Endothelial cell of umbilical vein (primary cell): ENCODE measurements at regions not wholly inside any gene's neighbourhood (a gene's known extent, or its start where the extent isn't known, plus 50 kb on each side); places are given as distances from the start of the nearest gene placed in this dataset.

Experiments used
- BruUV-seq: library from RNA; stranded (reverse); fragments of 400-500 nt; replicated peaks from 2 replicates; lab custom pipeline; 2021; lab: Mats Ljungman, UMichigan
- CTCF ChIA-PET: fragments of 300-600, 350-600 bp; sonication (Branson Sonifier 250); formaldehyde crosslinking; loops from one replicate; lab custom pipeline; 2021; ENCODE audit warnings: antibody characterized with exemption, inconsistent platforms; lab: Charles Lee
- POLR2A ChIA-PET: fragments of 300-600, 350-600 bp; sonication (Branson Sonifier 250); formaldehyde crosslinking; loops from one replicate; lab custom pipeline; 2021; ENCODE audit warnings: antibody characterized with exemption, inconsistent platforms; lab: Charles Lee
- DNase-seq: peaks from one replicate; pipeline ENCODE4 v3.0.0-alpha.2; 2011; ENCODE audit warnings: low read depth, low spot score
- FAIRE-seq: peaks from 2 replicates; lab custom pipeline; 2011; peaks lifted over from hg19 to GRCh38; lab: Jason Lieb, UNC
- H2AFZ ChIP-seq: 2 replicates; pipeline ENCODE4 v1.6.0; 2012; ENCODE audit warnings: low read depth, low read length, control low read depth, inconsistent platforms
- H3K27ac ChIP-seq: 2 replicates; pipeline ENCODE4 v1.5.1; 2011; ENCODE audit warnings: low read depth, mild to moderate bottlenecking, control low read depth, low read length, moderate library complexity; ENCODE audit not compliant: insufficient read depth
- H3K27me3 ChIP-seq, 2 experiments: 2 replicates each; pipeline versions ENCODE4 v1.6.0 to v1.6.1; 2011; ENCODE audit warnings: low read length in 2 of 2, mixed read lengths in 1 of 2; ENCODE audit not compliant: control insufficient read depth in 2 of 2, insufficient read depth in 2 of 2
- H3K36me3 ChIP-seq, 2 experiments: 2 replicates in 1 of 2; 3 replicates in 1 of 2; pipeline ENCODE4 v1.5.1; 2011; ENCODE audit warnings: low read length in 2 of 2, mild to moderate bottlenecking in 1 of 2, moderate library complexity in 1 of 2; ENCODE audit not compliant: control insufficient read depth in 2 of 2, insufficient read depth in 2 of 2; ENCODE audit errors: extremely low read depth in 1 of 2
- H3K4me1 ChIP-seq: 3 replicates; pipeline ENCODE4 v1.5.1; 2011; ENCODE audit warnings: mild to moderate bottlenecking, low read length; ENCODE audit not compliant: control insufficient read depth, insufficient read depth; ENCODE audit errors: extremely low read depth
- H3K4me2 ChIP-seq: 2 replicates; pipeline ENCODE4 v1.6.1; 2011; ENCODE audit warnings: low read length, control low read depth, mixed read lengths; ENCODE audit not compliant: insufficient read depth
- H3K4me3 ChIP-seq, 3 experiments: fragments of 200-600 bp in 1 of 3; sonication (generic), shearing (Covaris generic) in 1 of 3; replicated peaks in 1 of 3; 2 replicates each; pipeline ENCODE4 v1.5.1; 2011 to 2016; ENCODE audit warnings: control low read depth in 3 of 3, low read length in 3 of 3, mild to moderate bottlenecking in 2 of 3, inconsistent platforms in 1 of 3, low read depth in 1 of 3, moderate library complexity in 1 of 3; ENCODE audit not compliant: insufficient read depth in 1 of 3
- H3K79me2 ChIP-seq: 2 replicates; pipeline ENCODE4 v1.6.0; 2012; ENCODE audit warnings: low read length, inconsistent platforms; ENCODE audit not compliant: control insufficient read depth, insufficient read depth
- H3K9ac ChIP-seq: replicated peaks from 2 replicates; pipeline ENCODE3; 2011; ENCODE audit warnings: low read length, control low read depth; ENCODE audit not compliant: insufficient read depth; ENCODE audit errors: extremely low read depth
- H3K9me1 ChIP-seq: replicated peaks from 3 replicates; pipeline ENCODE4 v1.6.0; 2011; ENCODE audit warnings: mild to moderate bottlenecking, low read length; ENCODE audit not compliant: control insufficient read depth, insufficient read depth; ENCODE audit errors: extremely low read depth
- H3K9me3 ChIP-seq: replicated peaks from 2 replicates; pipeline ENCODE4 v1.5.1; 2012; ENCODE audit warnings: low read length, inconsistent platforms; ENCODE audit not compliant: control insufficient read depth, insufficient read depth
- H4K20me1 ChIP-seq: replicated peaks from 2 replicates; pipeline ENCODE3; 2011; ENCODE audit warnings: mild to moderate bottlenecking, low read length; ENCODE audit not compliant: control insufficient read depth, insufficient read depth; ENCODE audit errors: extremely low read depth
- CTCF ChIP-seq, 2 donors: IDR thresholded peaks; 1 replicate in 1 of 2; 2 replicates in 1 of 2; pipeline ENCODE4 v1.5.1; 2011; ENCODE audit warnings: low read length in 2 of 2, mild to moderate bottlenecking in 2 of 2, moderate library complexity in 2 of 2, control low read depth in 1 of 2, inconsistent platforms in 1 of 2, low read depth in 1 of 2; ENCODE audit not compliant: insufficient read depth in 1 of 2; ENCODE audit errors: extremely low read depth in 1 of 2
- EZH2 ChIP-seq: IDR thresholded peaks from 2 replicates; pipeline ENCODE4 v1.6.1; 2012; ENCODE audit warnings: borderline replicate concordance, low read depth, mild to moderate bottlenecking, moderate library complexity, low read length, inconsistent platforms; ENCODE audit not compliant: severe bottlenecking
- FOS ChIP-seq: IDR thresholded peaks from 2 replicates; pipeline ENCODE4 v1.6.1; 2011; ENCODE audit warnings: mild to moderate bottlenecking, low read length, moderate library complexity, borderline replicate concordance; ENCODE audit not compliant: insufficient read depth
- GATA2 ChIP-seq: IDR thresholded peaks from 2 replicates; pipeline ENCODE4 v1.7.0; 2011; ENCODE audit warnings: low read depth, mild to moderate bottlenecking, moderate library complexity, mixed read lengths, low read length; ENCODE audit not compliant: insufficient read length, insufficient read depth
- JUN ChIP-seq: IDR thresholded peaks from 2 replicates; pipeline ENCODE4 v1.6.1; 2011; ENCODE audit warnings: borderline replicate concordance, low read depth; ENCODE audit not compliant: insufficient read length, insufficient read depth
- MAX ChIP-seq: IDR thresholded peaks from 2 replicates; pipeline ENCODE4 v1.6.1; 2011; ENCODE audit not compliant: insufficient read depth, insufficient read length
- MYC ChIP-seq: IDR thresholded peaks from one replicate; pipeline ENCODE4 v1.6.1; 2011; ENCODE audit warnings: mild to moderate bottlenecking, low read depth, low read length
- POLR2A ChIP-seq: IDR thresholded peaks from 2 replicates; pipeline ENCODE4 v1.6.1; 2012; ENCODE audit warnings: low read depth, mild to moderate bottlenecking, control low read depth, low read length
- POLR2AphosphoS5 ChIP-seq: IDR thresholded peaks from 2 replicates; pipeline ENCODE4 v1.6.1; 2012; ENCODE audit warnings: low read depth, mild to moderate bottlenecking, control low read depth, low read length, moderate library complexity; ENCODE audit not compliant: insufficient read depth
- dilution Hi-C: fragments of 300-500 bp; cut with MboI; formaldehyde crosslinking; loops from one replicate; pipeline ENCODE4 v1.15.0; 2019; ENCODE audit warnings: low sequenced_read_pairs; ENCODE audit not compliant: extremely low pct_ligation_motif_present
- intact Hi-C: fragments of 100-400 bp; cut with micrococcal nuclease; formaldehyde crosslinking; loops from one replicate; pipeline ENCODE4 v1.10.0; 2022

GRCh38 chr19:56955637-56956216, 115.2 kb upstream of the PEG3 start:
- TF ChIP-seq POLR2AphosphoS5 = no peak
- TF ChIP-seq MYC = no peak
- no peak for TF ChIP-seq JUN
- TF ChIP-seq POLR2A = no peak
- TF ChIP-seq FOS = no peak
- no peak for TF ChIP-seq EZH2
- no peak for TF ChIP-seq CTCF (IDR thresholded peaks at IDR 0.05; ENCODE audit: extremely low read depth in 1 of 2, insufficient read depth in 1 of 2, low read depth in 1 of 2, low read length in 2 of 2)
- no peak for TF ChIP-seq MAX
- TF ChIP-seq GATA2 = no peak
- FAIRE-seq (no peak), DNase-seq (no peak)
- Histone ChIP-seq H3K27me3 (no peaks in the 10 kb centered on the region), H4K20me1 (no peaks in the 10 kb centered on the region), H3K4me3 (no peak overlapping the region), H3K36me3 (no peaks in the 10 kb centered on the region), H3K9ac (no peak overlapping the region), H2AFZ (no peak overlapping the region), H3K4me2 (no peak overlapping the region), H3K4me1 (no peaks in the 10 kb centered on the region), H3K9me3 (peaks cover 12% of the 10 kb centered on the region), H3K27ac (no peak overlapping the region), H3K9me1 (no peaks in the 10 kb centered on the region), H3K79me2 (no peaks in the 10 kb centered on the region)
- CTCF ChIA-PET = no interaction called here
- POLR2A ChIA-PET = no interaction called here
- intact Hi-C loops = no loop called here
- BruUV-seq = no TSS peak
- dilution Hi-C loops = no loop called here
